ENCODE measurements at regions not wholly inside any gene's neighbourhood (a gene's known extent, or its start where the extent isn't known, plus 50 kb on each side); places are given as distances from the start of the nearest gene placed in this dataset.

DNA sequence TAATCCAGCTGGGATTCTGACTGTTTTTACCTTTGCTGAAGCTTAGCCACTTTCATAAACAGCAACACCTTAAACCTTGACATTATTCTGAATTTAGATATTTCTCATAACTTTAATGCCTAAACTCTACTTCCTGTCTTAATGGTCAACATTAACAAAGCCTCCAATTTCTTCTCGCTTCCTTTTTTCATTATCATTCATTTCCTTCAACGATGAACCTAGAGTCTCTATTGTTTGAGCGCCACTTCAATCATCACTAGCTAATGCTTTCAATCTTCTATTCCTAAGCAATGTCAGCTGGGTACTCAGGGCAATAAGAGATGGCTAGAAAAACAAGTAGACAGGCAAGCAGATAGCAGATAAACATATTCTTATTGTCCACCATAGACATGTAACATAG is 96.6 kb upstream of the TMEM196 start:
- TF ChIP-seq, protein P1, sequence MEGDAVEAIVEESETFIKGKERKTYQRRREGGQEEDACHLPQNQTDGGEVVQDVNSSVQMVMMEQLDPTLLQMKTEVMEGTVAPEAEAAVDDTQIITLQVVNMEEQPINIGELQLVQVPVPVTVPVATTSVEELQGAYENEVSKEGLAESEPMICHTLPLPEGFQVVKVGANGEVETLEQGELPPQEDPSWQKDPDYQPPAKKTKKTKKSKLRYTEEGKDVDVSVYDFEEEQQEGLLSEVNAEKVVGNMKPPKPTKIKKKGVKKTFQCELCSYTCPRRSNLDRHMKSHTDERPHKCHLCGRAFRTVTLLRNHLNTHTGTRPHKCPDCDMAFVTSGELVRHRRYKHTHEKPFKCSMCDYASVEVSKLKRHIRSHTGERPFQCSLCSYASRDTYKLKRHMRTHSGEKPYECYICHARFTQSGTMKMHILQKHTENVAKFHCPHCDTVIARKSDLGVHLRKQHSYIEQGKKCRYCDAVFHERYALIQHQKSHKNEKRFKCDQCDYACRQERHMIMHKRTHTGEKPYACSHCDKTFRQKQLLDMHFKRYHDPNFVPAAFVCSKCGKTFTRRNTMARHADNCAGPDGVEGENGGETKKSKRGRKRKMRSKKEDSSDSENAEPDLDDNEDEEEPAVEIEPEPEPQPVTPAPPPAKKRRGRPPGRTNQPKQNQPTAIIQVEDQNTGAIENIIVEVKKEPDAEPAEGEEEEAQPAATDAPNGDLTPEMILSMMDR (IDR thresholded peaks at IDR 0.05; ENCODE audit: unreplicated experiment): no peak
- Mint-ChIP-seq H3K27me3 (no peaks in the 10 kb centered on the region), H3K9me3 (ENCODE audit: low read depth) (peaks cover 6% of the 10 kb centered on the region), H3K4me1 (ENCODE audit: low read depth) (peaks cover 1% of the 10 kb centered on the region), H3K27ac (no peak overlapping the region), H3K36me3 (ENCODE audit: insufficient read depth) (no peaks in the 10 kb centered on the region), H3K4me3 (ENCODE audit: low read depth) (no peak overlapping the region)
- no peak for DNase-seq (ENCODE audit: low spot score, unreplicated experiment)

DNA sequence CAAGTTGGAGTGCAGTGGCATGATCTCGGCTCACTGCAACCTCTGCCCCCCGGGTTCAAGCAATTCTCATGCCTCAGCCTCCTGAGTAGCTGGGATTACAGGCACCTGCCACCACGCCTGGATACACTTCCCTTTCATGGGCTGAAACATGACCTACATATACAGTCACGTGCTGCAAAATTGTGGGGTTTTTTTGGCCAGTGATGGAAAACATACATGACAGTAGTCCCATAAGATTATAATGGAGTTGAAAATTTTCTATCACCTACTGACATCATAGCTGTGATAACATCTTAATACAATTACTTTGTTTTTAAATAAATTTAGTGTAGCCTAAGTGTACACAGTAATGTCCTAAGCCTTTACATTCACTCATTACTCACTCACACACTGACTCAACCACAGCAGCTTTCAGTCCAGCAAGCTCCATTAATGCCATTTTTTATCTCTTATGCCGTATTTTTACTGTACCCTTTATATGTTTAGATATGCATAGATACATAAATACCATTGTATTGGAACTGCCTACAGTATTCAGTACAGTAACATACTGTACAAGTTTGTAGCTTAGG is 79.9 kb upstream of the TMEM196 start:
- no peak overlapping the region for H3K4me3 Mint-ChIP-seq (ENCODE audit: low read depth)
- no peaks in the 10 kb centered on the region for H3K36me3 Mint-ChIP-seq (ENCODE audit: insufficient read depth)
- TF ChIP-seq, protein P1 (IDR thresholded peaks at IDR 0.05; ENCODE audit: unreplicated experiment): no peak
- peaks cover 7% of the 10 kb centered on the region for H3K9me3 Mint-ChIP-seq (ENCODE audit: low read depth)
- H3K4me1 Mint-ChIP-seq (ENCODE audit: low read depth): peaks cover 4% of the 10 kb centered on the region
- no peak overlapping the region for H3K27ac Mint-ChIP-seq
- DNase-seq (ENCODE audit: low spot score, unreplicated experiment): no peak
- H3K27me3 Mint-ChIP-seq: peaks cover 13% of the 10 kb centered on the region

DNA sequence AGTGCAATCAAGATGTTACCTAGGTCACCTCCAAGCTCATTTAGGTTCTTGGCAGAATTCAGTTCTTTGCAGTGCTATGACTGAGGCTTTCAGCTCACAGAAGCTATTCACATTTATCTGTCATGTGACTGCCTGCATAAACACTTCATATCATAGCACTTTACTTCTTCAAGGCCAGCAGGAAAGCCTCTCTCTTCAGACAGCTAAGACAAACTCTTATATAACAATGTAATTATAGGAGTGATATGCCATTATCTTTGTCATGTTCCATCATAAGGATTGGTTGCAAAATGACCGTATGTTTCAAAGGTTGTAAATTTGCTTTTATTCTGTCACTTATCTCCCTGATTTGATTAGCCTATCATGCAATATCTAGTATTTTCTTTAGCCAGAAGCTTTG is 78.8 kb upstream of the TMEM196 start:
- Mint-ChIP-seq H3K27ac (no peak overlapping the region), H3K4me1 (ENCODE audit: low read depth) (peaks cover 4% of the 10 kb centered on the region), H3K36me3 (ENCODE audit: insufficient read depth) (no peaks in the 10 kb centered on the region), H3K9me3 (ENCODE audit: low read depth) (peaks cover 4% of the 10 kb centered on the region), H3K27me3 (peaks cover 6% of the 10 kb centered on the region), H3K4me3 (ENCODE audit: low read depth) (no peak overlapping the region)
- no peak for DNase-seq (ENCODE audit: low spot score, unreplicated experiment)
- TF ChIP-seq, protein P1 (IDR thresholded peaks at IDR 0.05; ENCODE audit: unreplicated experiment): no peak

DNA sequence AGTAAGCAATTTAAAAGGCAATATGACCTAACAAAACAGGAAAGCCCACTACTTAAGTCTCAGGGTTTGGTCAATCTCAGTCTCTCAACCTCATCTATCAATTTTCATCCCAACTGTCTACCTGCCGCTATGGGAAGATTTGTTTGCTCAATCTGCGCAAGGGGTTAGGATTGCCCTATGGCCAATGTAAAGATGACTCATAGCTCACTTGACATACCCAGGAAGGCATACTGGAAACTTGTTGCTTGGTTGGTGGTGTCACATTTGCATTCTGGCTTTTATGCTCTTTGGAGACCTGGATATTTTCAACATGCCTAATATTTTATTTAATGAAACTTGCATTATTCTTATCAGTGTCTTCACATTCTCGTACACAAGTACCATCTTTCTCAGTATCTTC is 78.1 kb upstream of the TMEM196 start:
- Mint-ChIP-seq H3K9me3 (ENCODE audit: low read depth) (peaks cover 4% of the 10 kb centered on the region), H3K27ac (no peak overlapping the region), H3K4me1 (ENCODE audit: low read depth) (peaks cover 2% of the 10 kb centered on the region), H3K36me3 (ENCODE audit: insufficient read depth) (no peaks in the 10 kb centered on the region), H3K27me3 (peaks cover 6% of the 10 kb centered on the region), H3K4me3 (ENCODE audit: low read depth) (no peak overlapping the region)
- no peak for DNase-seq (ENCODE audit: low spot score, unreplicated experiment)
- TF ChIP-seq, protein P1 (IDR thresholded peaks at IDR 0.05; ENCODE audit: unreplicated experiment): no peak

DNA sequence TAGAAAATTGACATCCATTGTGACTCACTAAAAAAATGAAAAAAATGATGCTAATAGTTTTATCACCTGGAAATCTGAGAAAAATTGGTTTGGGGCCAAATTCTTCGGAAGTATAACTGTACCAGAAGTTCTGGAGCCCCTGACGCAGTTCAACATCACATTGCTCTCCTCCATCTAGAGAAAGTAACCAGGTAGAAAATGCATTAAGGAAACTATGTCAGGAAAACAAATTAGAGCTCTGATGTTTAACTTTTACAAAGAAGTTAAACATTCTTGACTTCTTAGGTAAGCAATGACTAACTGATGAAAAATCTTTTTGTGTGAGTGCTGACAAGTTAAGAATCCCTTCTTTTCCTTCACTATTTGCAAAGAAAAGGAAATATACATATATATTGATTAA is 61.1 kb upstream of the TMEM196 start:
- H3K27ac Mint-ChIP-seq: peak overlapping the region; percentile 88
- peaks cover 8% of the 10 kb centered on the region for H3K9me3 Mint-ChIP-seq (ENCODE audit: low read depth)
- TF ChIP-seq, protein P1 (IDR thresholded peaks at IDR 0.05; ENCODE audit: unreplicated experiment): no peak
- H3K4me3 Mint-ChIP-seq (ENCODE audit: low read depth): no peak overlapping the region
- no peaks in the 10 kb centered on the region for H3K27me3 Mint-ChIP-seq
- H3K4me1 Mint-ChIP-seq (ENCODE audit: low read depth): peaks cover 17% of the 10 kb centered on the region
- no peak for DNase-seq (ENCODE audit: low spot score, unreplicated experiment)
- H3K36me3 Mint-ChIP-seq (ENCODE audit: insufficient read depth): peaks cover 3% of the 10 kb centered on the region
